PC-3 (cell line): ENCODE measurements at regions not wholly inside any gene's neighbourhood (a gene's known extent, or its start where the extent isn't known, plus 50 kb on each side); places are given as distances from the start of the nearest gene placed in this dataset.

Experiments used
- CTCF ChIP-seq: fragments of 300-600 bp; sonication (generic); conservative IDR thresholded peaks from 2 replicates; pipeline ENCODE4 v1.5.1; 2017; ENCODE audit warnings: antibody characterized with exemption, low read depth, mild to moderate bottlenecking, low read length
- EZH2 ChIP-seq: fragments of 300-600 bp; sonication (generic); IDR thresholded peaks from one replicate; pipeline ENCODE4 v1.6.1; 2017; ENCODE audit warnings: antibody characterized with exemption, mild to moderate bottlenecking, low read length; ENCODE audit not compliant: unreplicated experiment

GRCh38 chr5:107241841-107242240, 428.9 kb downstream of the EFNA5 start:
- TF ChIP-seq EZH2: no peak
- no peak for TF ChIP-seq CTCF
